AG09319 (cell line): ENCODE measurements at regions not wholly inside any gene's neighbourhood (a gene's known extent, or its start where the extent isn't known, plus 50 kb on each side); places are given as distances from the start of the nearest gene placed in this dataset.

Experiments used
- DNase-seq: peaks from one replicate; pipeline ENCODE4 v3.0.0-alpha.2; 2010; ENCODE audit warnings: low read depth; ENCODE audit errors: extremely low read depth
- CTCF ChIP-seq: IDR thresholded peaks from 2 replicates; pipeline ENCODE4 v1.5.1; 2011; ENCODE audit warnings: low read depth, mild to moderate bottlenecking, inconsistent platforms, low read length, moderate library complexity

GRCh38 chr5:118778941-118779340 lies 209.4 kb downstream of the DTWD2 start:
- no peak for TF ChIP-seq CTCF
- DNase-seq, result no peak

GRCh38 chr5:118777189-118777736 lies 211.1 kb downstream of the DTWD2 start:
- no peak for TF ChIP-seq CTCF

GRCh38 chr5:118776755-118777154 lies 211.6 kb downstream of the DTWD2 start:
- DNase-seq, result no peak
- TF ChIP-seq CTCF, result no peak

More at GRCh38 chr5:118777189-118777736, 211.1 kb downstream of the DTWD2 start:
- no peak for DNase-seq

- TF ChIP-seq CTCF, result no peak
- no peak for DNase-seq
These were observed 212.4 kb downstream of the DTWD2 start for GRCh38 chr5:118775790-118776499.

- DNase-seq, result no peak
- no peak for TF ChIP-seq CTCF
These were observed 219.7 kb downstream of the DTWD2 start for GRCh38 chr5:118768607-118769175.

GRCh38 chr5:118762291-118762690 lies 226.1 kb downstream of the DTWD2 start:
- DNase-seq, result no peak
- no peak for TF ChIP-seq CTCF

- TF ChIP-seq CTCF, result no peak
- no peak for DNase-seq
These were observed 226.5 kb downstream of the DTWD2 start for GRCh38 chr5:118761814-118762213.
